ENCODE measurements at regions not wholly inside any gene's neighbourhood (a gene's known extent, or its start where the extent isn't known, plus 50 kb on each side); places are given as distances from the start of the nearest gene placed in this dataset.
A peak's percentile ranks its signal among the peaks of the same experiment; 100 is the strongest.

- DNase-seq (ENCODE audit: low read depth in 1 of 2, low spot score in 1 of 2), result no peak
- Histone ChIP-seq H3K4me3 (replicated peaks; ENCODE audit: insufficient read depth, low read length) (no peak overlapping the region), H3K27me3 (ENCODE audit: insufficient read depth, poor library complexity, severe bottlenecking) (no peaks in the 10 kb centered on the region), H3K27ac (replicated peaks) (no peak overlapping the region)
- TF ChIP-seq SPI1 (IDR thresholded peaks at IDR 0.05; ENCODE audit: borderline replicate concordance, low read depth), result no peak
- TF ChIP-seq GABPA (IDR thresholded peaks at IDR 0.05; ENCODE audit: low read depth), result no peak
- TF ChIP-seq, protein P1, sequence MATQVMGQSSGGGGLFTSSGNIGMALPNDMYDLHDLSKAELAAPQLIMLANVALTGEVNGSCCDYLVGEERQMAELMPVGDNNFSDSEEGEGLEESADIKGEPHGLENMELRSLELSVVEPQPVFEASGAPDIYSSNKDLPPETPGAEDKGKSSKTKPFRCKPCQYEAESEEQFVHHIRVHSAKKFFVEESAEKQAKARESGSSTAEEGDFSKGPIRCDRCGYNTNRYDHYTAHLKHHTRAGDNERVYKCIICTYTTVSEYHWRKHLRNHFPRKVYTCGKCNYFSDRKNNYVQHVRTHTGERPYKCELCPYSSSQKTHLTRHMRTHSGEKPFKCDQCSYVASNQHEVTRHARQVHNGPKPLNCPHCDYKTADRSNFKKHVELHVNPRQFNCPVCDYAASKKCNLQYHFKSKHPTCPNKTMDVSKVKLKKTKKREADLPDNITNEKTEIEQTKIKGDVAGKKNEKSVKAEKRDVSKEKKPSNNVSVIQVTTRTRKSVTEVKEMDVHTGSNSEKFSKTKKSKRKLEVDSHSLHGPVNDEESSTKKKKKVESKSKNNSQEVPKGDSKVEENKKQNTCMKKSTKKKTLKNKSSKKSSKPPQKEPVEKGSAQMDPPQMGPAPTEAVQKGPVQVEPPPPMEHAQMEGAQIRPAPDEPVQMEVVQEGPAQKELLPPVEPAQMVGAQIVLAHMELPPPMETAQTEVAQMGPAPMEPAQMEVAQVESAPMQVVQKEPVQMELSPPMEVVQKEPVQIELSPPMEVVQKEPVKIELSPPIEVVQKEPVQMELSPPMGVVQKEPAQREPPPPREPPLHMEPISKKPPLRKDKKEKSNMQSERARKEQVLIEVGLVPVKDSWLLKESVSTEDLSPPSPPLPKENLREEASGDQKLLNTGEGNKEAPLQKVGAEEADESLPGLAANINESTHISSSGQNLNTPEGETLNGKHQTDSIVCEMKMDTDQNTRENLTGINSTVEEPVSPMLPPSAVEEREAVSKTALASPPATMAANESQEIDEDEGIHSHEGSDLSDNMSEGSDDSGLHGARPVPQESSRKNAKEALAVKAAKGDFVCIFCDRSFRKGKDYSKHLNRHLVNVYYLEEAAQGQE (IDR thresholded peaks at IDR 0.05; ENCODE audit: insufficient replicate concordance, low read depth), result no peak
- no peak for TF ChIP-seq POLR2AphosphoS5 (IDR thresholded peaks at IDR 0.05; ENCODE audit: low read depth)
- TF ChIP-seq, protein P2, sequence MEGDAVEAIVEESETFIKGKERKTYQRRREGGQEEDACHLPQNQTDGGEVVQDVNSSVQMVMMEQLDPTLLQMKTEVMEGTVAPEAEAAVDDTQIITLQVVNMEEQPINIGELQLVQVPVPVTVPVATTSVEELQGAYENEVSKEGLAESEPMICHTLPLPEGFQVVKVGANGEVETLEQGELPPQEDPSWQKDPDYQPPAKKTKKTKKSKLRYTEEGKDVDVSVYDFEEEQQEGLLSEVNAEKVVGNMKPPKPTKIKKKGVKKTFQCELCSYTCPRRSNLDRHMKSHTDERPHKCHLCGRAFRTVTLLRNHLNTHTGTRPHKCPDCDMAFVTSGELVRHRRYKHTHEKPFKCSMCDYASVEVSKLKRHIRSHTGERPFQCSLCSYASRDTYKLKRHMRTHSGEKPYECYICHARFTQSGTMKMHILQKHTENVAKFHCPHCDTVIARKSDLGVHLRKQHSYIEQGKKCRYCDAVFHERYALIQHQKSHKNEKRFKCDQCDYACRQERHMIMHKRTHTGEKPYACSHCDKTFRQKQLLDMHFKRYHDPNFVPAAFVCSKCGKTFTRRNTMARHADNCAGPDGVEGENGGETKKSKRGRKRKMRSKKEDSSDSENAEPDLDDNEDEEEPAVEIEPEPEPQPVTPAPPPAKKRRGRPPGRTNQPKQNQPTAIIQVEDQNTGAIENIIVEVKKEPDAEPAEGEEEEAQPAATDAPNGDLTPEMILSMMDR (IDR thresholded peaks at IDR 0.05; ENCODE audit: insufficient read depth, low read length), result no peak
These were observed 1377.2 kb upstream of the MIR17HG start for GRCh38 chr13:89970353-89970709.

GRCh38 chr13:89977203-89977602 lies 1370.3 kb upstream of the MIR17HG start:
- no peak overlapping the region for H3K27ac ChIP-seq (replicated peaks)
- no peaks in the 10 kb centered on the region for H3K27me3 ChIP-seq (ENCODE audit: insufficient read depth, poor library complexity, severe bottlenecking)
- no peak overlapping the region for H3K4me3 ChIP-seq (replicated peaks; ENCODE audit: insufficient read depth, low read length)
- DNase-seq (ENCODE audit: low read depth in 1 of 2, low spot score in 1 of 2), result no peak
- no peak for TF ChIP-seq POLR2AphosphoS5 (IDR thresholded peaks at IDR 0.05; ENCODE audit: low read depth)

- Histone ChIP-seq H3K27ac (replicated peaks) (no peak overlapping the region), H3K4me3 (replicated peaks; ENCODE audit: insufficient read depth, low read length) (no peak overlapping the region), H3K27me3 (ENCODE audit: insufficient read depth, poor library complexity, severe bottlenecking) (no peaks in the 10 kb centered on the region)
- DNase-seq (ENCODE audit: low read depth in 1 of 2, low spot score in 1 of 2), result peak in 1 of 2 experiments; percentile 6
- TF ChIP-seq, protein P1 (IDR thresholded peaks at IDR 0.05; ENCODE audit: insufficient replicate concordance, low read depth), result no peak
- TF ChIP-seq GABPA (IDR thresholded peaks at IDR 0.05; ENCODE audit: low read depth) (no peak), POLR2AphosphoS5 (IDR thresholded peaks at IDR 0.05; ENCODE audit: low read depth) (no peak), SPI1 (IDR thresholded peaks at IDR 0.05; ENCODE audit: borderline replicate concordance, low read depth) (no peak)
- TF ChIP-seq, protein P2 (IDR thresholded peaks at IDR 0.05; ENCODE audit: insufficient read depth, low read length), result no peak
These were observed 1366.6 kb upstream of the MIR17HG start for GRCh38 chr13:89980896-89981295.

DNA sequence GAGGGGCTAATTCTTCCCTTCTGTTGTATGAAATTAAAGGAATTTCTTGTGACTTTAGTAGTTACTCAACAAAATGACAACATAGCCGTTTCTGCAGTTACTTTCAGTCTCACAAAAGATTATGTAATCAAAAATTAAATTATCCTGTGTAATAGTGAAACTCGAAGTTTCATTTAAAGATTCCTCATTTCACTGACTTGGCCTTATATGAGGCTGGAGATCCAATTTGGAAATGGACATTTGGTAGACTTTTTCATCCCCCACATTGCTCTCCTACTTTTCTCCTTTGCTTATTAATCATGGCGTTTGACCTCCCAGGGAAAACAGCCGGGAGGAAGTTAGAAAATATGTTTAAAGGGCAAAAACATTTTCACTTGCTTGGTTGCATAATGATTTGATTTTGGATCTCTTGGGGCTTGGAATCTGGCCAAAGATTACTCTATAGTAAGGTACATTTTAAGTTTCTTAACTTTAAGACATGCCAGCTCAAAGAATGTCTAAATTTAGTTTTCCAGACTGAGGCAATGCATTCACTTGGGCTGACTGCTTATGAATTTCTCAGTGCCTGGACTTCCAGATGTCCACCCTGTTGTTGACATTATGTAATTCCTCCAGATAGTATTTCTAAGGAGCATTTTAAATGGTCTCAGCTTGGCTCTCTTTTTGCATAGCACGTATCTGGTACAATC lies 1364.9 kb upstream of the MIR17HG start:
- H3K27me3 ChIP-seq (ENCODE audit: insufficient read depth, poor library complexity, severe bottlenecking), result no peaks in the 10 kb centered on the region
- H3K27ac ChIP-seq (replicated peaks), result no peak overlapping the region
- TF ChIP-seq SPI1 (IDR thresholded peaks at IDR 0.05; ENCODE audit: borderline replicate concordance, low read depth) (no peak), GABPA (IDR thresholded peaks at IDR 0.05; ENCODE audit: low read depth) (no peak), POLR2AphosphoS5 (IDR thresholded peaks at IDR 0.05; ENCODE audit: low read depth) (no peak)
- TF ChIP-seq, protein P2 (IDR thresholded peaks at IDR 0.05; ENCODE audit: insufficient read depth, low read length), result no peak
- TF ChIP-seq, protein P1 (IDR thresholded peaks at IDR 0.05; ENCODE audit: insufficient replicate concordance, low read depth), result no peak
- H3K4me3 ChIP-seq (replicated peaks; ENCODE audit: insufficient read depth, low read length), result peak overlapping the region; percentile 37
- DNase-seq (ENCODE audit: low read depth in 1 of 2, low spot score in 1 of 2), result peak in 1 of 2 experiments; percentile 53
